OCI-LY3 (cell line): ENCODE measurements at regions not wholly inside any gene's neighbourhood (a gene's known extent, or its start where the extent isn't known, plus 50 kb on each side); places are given as distances from the start of the nearest gene placed in this dataset.

Experiments used
- CTCF ChIP-seq: fragments of 200-600, 300-600 bp; sonication (generic); IDR thresholded peaks from 2 replicates; pipeline ENCODE4 v1.5.1; 2014; ENCODE audit warnings: antibody characterized with exemption, low read length, low read depth
- EZH2phosphoT487 ChIP-seq: fragments of 200-600 bp; shearing (Covaris generic); IDR thresholded peaks from 2 replicates; pipeline ENCODE4 v1.6.1; 2018; ENCODE audit warnings: antibody characterized with exemption, mixed run types, low read depth

- TF ChIP-seq CTCF = no peak
- TF ChIP-seq EZH2phosphoT487 = no peak
These were observed 77.5 kb upstream of the ZC3H12C start for GRCh38 chr11:110015695-110016094.
